ENCODE measurements at regions not wholly inside any gene's neighbourhood (a gene's known extent, or its start where the extent isn't known, plus 50 kb on each side); places are given as distances from the start of the nearest gene placed in this dataset.
"Not testable (repeated sequence)": the region's sequence is repeated elsewhere in the genome, so short reads cannot be mapped to it uniquely, and the experiment has no call there.

GRCh38 chr2:179385756-179386155 lies 121.1 kb upstream of the SESTD1 start:
- not testable (repeated sequence) for DNase-seq

GRCh38 chr2:179383975-179384374 lies 119.3 kb upstream of the SESTD1 start:
- TF ChIP-seq GATA1 (IDR thresholded peaks at IDR 0.05; ENCODE audit: low read depth, low read length) (no peak), POLR2A (IDR thresholded peaks at IDR 0.05; ENCODE audit: low read length) (no peak)
- no peak for DNase-seq

GRCh38 chr2:179377296-179377695 lies 112.7 kb upstream of the SESTD1 start:
- TF ChIP-seq GATA1 (IDR thresholded peaks at IDR 0.05; ENCODE audit: low read depth, low read length) (no peak), POLR2A (IDR thresholded peaks at IDR 0.05; ENCODE audit: low read length) (no peak)
- DNase-seq = no peak

GRCh38 chr2:179376881-179377280 lies 112.2 kb upstream of the SESTD1 start:
- TF ChIP-seq GATA1 (IDR thresholded peaks at IDR 0.05; ENCODE audit: low read depth, low read length) = no peak
- no peak for TF ChIP-seq POLR2A (IDR thresholded peaks at IDR 0.05; ENCODE audit: low read length)
- DNase-seq = no peak

GRCh38 chr2:179373816-179374215 lies 109.2 kb upstream of the SESTD1 start:
- no peak for DNase-seq
- TF ChIP-seq POLR2A (IDR thresholded peaks at IDR 0.05; ENCODE audit: low read length) = no peak

- DNase-seq = not testable (repeated sequence)
These were observed 100.9 kb upstream of the SESTD1 start for GRCh38 chr2:179365561-179365960.

- TF ChIP-seq GATA1 (IDR thresholded peaks at IDR 0.05; ENCODE audit: low read depth, low read length) = no peak
- no peak for DNase-seq
These were observed 91.2 kb upstream of the SESTD1 start for GRCh38 chr2:179355881-179356280.

GRCh38 chr2:179354739-179355537 lies 90.3 kb upstream of the SESTD1 start:
- DNase-seq = no peak
- TF ChIP-seq POLR2A (IDR thresholded peaks at IDR 0.05; ENCODE audit: low read length) (no peak), GATA1 (IDR thresholded peaks at IDR 0.05; ENCODE audit: low read depth, low read length) (no peak)

GRCh38 chr2:179354296-179354695 lies 89.7 kb upstream of the SESTD1 start:
- no peak for DNase-seq
- TF ChIP-seq POLR2A (IDR thresholded peaks at IDR 0.05; ENCODE audit: low read length) (no peak), GATA1 (IDR thresholded peaks at IDR 0.05; ENCODE audit: low read depth, low read length) (no peak)

GRCh38 chr2:179352181-179352580 lies 87.5 kb upstream of the SESTD1 start:
- no peak for DNase-seq
- no peak for TF ChIP-seq POLR2A (IDR thresholded peaks at IDR 0.05; ENCODE audit: low read length)
- no peak for TF ChIP-seq GATA1 (IDR thresholded peaks at IDR 0.05; ENCODE audit: low read depth, low read length)

- TF ChIP-seq GATA1 (IDR thresholded peaks at IDR 0.05; ENCODE audit: low read depth, low read length) (no peak), POLR2A (IDR thresholded peaks at IDR 0.05; ENCODE audit: low read length) (no peak)
- DNase-seq = no peak
These were observed 86.4 kb upstream of the SESTD1 start for GRCh38 chr2:179351057-179351456.

- TF ChIP-seq POLR2A (IDR thresholded peaks at IDR 0.05; ENCODE audit: low read length) = no peak
- TF ChIP-seq GATA1 (IDR thresholded peaks at IDR 0.05; ENCODE audit: low read depth, low read length) = no peak
- no peak for DNase-seq
These were observed 85.2 kb upstream of the SESTD1 start for GRCh38 chr2:179349670-179350303.

- no peak for TF ChIP-seq POLR2A (IDR thresholded peaks at IDR 0.05; ENCODE audit: low read length)
- no peak for TF ChIP-seq GATA1 (IDR thresholded peaks at IDR 0.05; ENCODE audit: low read depth, low read length)
- DNase-seq = no peak
These were observed 84.3 kb upstream of the SESTD1 start for GRCh38 chr2:179348906-179349305.

GRCh38 chr2:179344970-179345369 lies 80.3 kb upstream of the SESTD1 start:
- TF ChIP-seq POLR2A (IDR thresholded peaks at IDR 0.05; ENCODE audit: low read length) (no peak), GATA1 (IDR thresholded peaks at IDR 0.05; ENCODE audit: low read depth, low read length) (no peak)
- no peak for DNase-seq

- no peak for DNase-seq
- TF ChIP-seq POLR2A (IDR thresholded peaks at IDR 0.05; ENCODE audit: low read length) (no peak), GATA1 (IDR thresholded peaks at IDR 0.05; ENCODE audit: low read depth, low read length) (no peak)
These were observed 79.8 kb upstream of the SESTD1 start for GRCh38 chr2:179344280-179344964.
